ENCODE measurements at regions not wholly inside any gene's neighbourhood (a gene's known extent, or its start where the extent isn't known, plus 50 kb on each side); places are given as distances from the start of the nearest gene placed in this dataset.

DNA sequence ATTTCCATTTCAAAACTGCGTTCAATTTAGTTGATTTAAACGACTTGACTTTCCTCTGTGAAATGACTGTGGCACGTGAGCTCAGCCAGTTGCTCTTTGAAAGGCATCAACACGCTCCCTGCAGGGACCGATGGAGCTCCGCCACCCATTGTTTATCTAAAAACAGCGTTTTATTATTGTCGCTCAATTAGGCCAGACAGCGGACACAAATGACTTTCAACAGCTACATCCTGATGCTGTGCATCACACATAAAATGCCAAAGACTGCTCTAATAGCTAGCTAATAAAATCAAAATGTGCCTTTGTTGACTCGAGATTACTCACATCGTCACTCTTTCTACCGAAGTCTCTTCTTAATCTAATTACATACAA, 332.5 kb downstream of the CD83 start (continued):
- TF ChIP-seq BCL11B (tag by site-specific recombination; IDR thresholded peaks at IDR 0.05; ENCODE audit: low read depth) (no peak), WT1 (tag by site-specific recombination; IDR thresholded peaks at IDR 0.05) (peak; percentile 89), ZEB2 (tag by site-specific recombination; IDR thresholded peaks at IDR 0.05) (peak; percentile 39; the same call in 1 of the 2 replicates), ZIC2 (tag by site-specific recombination; IDR thresholded peaks at IDR 0.05) (peak; percentile 61; the same call in 1 of the 2 replicates), ZBTB17 (tag by site-specific recombination; IDR thresholded peaks at IDR 0.05) (0 out of 2 replicates have a peak, but pooled peaks have one; percentile 33), ZNF529 (tag by site-specific recombination; IDR thresholded peaks at IDR 0.05; ENCODE audit: insufficient replicate concordance) (no peak), PRDM6 (tag by site-specific recombination; IDR thresholded peaks at IDR 0.05) (peak; percentile 79), ZFP41 (tag by site-specific recombination; IDR thresholded peaks at IDR 0.05; ENCODE audit: borderline replicate concordance) (no peak), ZNF555 (tag by site-specific recombination; conservative IDR thresholded peaks at IDR 0.05) (no peak), ZNF335 (tag by site-specific recombination; conservative IDR thresholded peaks at IDR 0.05) (no peak), ZSCAN16 (tag by site-specific recombination; IDR thresholded peaks at IDR 0.05) (peak; percentile 6; the same call in 1 of the 2 replicates), ZBTB6 (tag by site-specific recombination; IDR thresholded peaks at IDR 0.05) (no peak), ZNF146 (tag by site-specific recombination; IDR thresholded peaks at IDR 0.05) (no peak), ZNF121 (tag by site-specific recombination; IDR thresholded peaks at IDR 0.05) (no peak), ZBTB26 (tag by site-specific recombination; optimal IDR thresholded peaks at IDR 0.05) (no peak), ZNF37A (tag by site-specific recombination; IDR thresholded peaks at IDR 0.05) (no peak), ZNF501 (tag by site-specific recombination; IDR thresholded peaks at IDR 0.05) (no peak), PRDM10 (tag by site-specific recombination; IDR thresholded peaks at IDR 0.05) (no peak), ZNF24 (tag by site-specific recombination; IDR thresholded peaks at IDR 0.05) (no peak), YY2 (tag by site-specific recombination; IDR thresholded peaks at IDR 0.05) (no peak), ZNF610 (tag by site-specific recombination; IDR thresholded peaks at IDR 0.05; ENCODE audit: borderline replicate concordance) (0 out of 2 replicates have a peak, but pooled peaks have one; percentile 52)
- TF ChIP-seq, protein P1, sequence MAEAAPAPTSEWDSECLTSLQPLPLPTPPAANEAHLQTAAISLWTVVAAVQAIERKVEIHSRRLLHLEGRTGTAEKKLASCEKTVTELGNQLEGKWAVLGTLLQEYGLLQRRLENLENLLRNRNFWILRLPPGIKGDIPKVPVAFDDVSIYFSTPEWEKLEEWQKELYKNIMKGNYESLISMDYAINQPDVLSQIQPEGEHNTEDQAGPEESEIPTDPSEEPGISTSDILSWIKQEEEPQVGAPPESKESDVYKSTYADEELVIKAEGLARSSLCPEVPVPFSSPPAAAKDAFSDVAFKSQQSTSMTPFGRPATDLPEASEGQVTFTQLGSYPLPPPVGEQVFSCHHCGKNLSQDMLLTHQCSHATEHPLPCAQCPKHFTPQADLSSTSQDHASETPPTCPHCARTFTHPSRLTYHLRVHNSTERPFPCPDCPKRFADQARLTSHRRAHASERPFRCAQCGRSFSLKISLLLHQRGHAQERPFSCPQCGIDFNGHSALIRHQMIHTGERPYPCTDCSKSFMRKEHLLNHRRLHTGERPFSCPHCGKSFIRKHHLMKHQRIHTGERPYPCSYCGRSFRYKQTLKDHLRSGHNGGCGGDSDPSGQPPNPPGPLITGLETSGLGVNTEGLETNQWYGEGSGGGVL (tag by site-specific recombination; IDR thresholded peaks at IDR 0.05), result no peak
- TF ChIP-seq, protein P2, sequence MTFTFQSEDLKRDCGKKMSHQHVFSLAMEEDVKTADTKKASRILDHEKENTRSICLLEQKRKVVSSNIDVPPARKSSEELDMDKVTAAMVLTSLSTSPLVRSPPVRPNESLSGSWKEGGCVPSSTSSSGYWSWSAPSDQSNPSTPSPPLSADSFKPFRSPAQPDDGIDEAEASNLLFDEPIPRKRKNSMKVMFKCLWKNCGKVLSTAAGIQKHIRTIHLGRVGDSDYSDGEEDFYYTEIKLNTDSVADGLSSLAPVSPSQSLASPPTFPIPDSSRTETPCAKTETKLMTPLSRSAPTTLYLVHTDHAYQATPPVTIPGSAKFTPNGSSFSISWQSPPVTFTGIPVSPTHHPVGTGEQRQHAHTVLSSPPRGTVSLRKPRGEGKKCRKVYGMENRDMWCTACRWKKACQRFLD (tag by site-specific recombination; IDR thresholded peaks at IDR 0.05), result no peak
- TF ChIP-seq, protein P3, sequence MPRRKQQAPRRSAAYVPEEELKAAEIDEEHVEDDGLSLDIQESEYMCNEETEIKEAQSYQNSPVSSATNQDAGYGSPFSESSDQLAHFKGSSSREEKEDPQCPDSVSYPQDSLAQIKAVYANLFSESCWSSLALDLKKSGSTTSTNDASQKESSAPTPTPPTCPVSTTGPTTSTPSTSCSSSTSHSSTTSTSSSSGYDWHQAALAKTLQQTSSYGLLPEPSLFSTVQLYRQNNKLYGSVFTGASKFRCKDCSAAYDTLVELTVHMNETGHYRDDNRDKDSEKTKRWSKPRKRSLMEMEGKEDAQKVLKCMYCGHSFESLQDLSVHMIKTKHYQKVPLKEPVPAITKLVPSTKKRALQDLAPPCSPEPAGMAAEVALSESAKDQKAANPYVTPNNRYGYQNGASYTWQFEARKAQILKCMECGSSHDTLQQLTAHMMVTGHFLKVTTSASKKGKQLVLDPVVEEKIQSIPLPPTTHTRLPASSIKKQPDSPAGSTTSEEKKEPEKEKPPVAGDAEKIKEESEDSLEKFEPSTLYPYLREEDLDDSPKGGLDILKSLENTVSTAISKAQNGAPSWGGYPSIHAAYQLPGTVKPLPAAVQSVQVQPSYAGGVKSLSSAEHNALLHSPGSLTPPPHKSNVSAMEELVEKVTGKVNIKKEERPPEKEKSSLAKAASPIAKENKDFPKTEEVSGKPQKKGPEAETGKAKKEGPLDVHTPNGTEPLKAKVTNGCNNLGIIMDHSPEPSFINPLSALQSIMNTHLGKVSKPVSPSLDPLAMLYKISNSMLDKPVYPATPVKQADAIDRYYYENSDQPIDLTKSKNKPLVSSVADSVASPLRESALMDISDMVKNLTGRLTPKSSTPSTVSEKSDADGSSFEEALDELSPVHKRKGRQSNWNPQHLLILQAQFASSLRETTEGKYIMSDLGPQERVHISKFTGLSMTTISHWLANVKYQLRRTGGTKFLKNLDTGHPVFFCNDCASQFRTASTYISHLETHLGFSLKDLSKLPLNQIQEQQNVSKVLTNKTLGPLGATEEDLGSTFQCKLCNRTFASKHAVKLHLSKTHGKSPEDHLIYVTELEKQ (tag by site-specific recombination; IDR thresholded peaks at IDR 0.05; ENCODE audit: borderline replicate concordance), result 0 out of 2 replicates have a peak, but pooled peaks have one; percentile 21
